ENCODE measurements at regions not wholly inside any gene's neighbourhood (a gene's known extent, or its start where the extent isn't known, plus 50 kb on each side); places are given as distances from the start of the nearest gene placed in this dataset.

DNA sequence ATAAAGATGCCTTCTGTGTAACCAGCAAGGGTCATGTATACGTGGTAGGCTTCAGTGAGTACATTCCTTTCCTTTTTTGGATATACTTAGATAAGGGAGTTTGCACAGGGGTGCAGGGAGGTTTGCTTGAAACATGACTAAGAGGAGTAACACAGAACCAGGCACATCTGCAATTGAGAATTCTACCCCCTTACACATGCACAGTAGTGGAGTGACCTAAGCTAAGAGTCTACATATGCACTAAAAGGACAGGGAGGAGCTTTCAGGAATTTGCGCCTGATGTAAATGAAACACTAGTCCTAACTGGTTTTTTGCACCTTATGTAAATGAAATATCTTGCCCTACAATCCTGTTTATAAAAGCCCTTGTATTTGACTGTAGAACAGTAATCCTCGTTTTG is 194.8 kb upstream of the NABP1 start:
- TF ChIP-seq, protein P1, sequence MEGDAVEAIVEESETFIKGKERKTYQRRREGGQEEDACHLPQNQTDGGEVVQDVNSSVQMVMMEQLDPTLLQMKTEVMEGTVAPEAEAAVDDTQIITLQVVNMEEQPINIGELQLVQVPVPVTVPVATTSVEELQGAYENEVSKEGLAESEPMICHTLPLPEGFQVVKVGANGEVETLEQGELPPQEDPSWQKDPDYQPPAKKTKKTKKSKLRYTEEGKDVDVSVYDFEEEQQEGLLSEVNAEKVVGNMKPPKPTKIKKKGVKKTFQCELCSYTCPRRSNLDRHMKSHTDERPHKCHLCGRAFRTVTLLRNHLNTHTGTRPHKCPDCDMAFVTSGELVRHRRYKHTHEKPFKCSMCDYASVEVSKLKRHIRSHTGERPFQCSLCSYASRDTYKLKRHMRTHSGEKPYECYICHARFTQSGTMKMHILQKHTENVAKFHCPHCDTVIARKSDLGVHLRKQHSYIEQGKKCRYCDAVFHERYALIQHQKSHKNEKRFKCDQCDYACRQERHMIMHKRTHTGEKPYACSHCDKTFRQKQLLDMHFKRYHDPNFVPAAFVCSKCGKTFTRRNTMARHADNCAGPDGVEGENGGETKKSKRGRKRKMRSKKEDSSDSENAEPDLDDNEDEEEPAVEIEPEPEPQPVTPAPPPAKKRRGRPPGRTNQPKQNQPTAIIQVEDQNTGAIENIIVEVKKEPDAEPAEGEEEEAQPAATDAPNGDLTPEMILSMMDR (IDR thresholded peaks at IDR 0.05; ENCODE audit: poor library complexity): no peak
- no peak for TF ChIP-seq EZH2 (IDR thresholded peaks at IDR 0.05; ENCODE audit: borderline replicate concordance)
- TF ChIP-seq EZH2phosphoT487 (IDR thresholded peaks at IDR 0.05; ENCODE audit: low read depth, severe bottlenecking, unreplicated experiment): no peak

All from hepatocyte (in vitro differentiated cells).